ENCODE measurements at regions not wholly inside any gene's neighbourhood (a gene's known extent, or its start where the extent isn't known, plus 50 kb on each side); places are given as distances from the start of the nearest gene placed in this dataset.

DNA sequence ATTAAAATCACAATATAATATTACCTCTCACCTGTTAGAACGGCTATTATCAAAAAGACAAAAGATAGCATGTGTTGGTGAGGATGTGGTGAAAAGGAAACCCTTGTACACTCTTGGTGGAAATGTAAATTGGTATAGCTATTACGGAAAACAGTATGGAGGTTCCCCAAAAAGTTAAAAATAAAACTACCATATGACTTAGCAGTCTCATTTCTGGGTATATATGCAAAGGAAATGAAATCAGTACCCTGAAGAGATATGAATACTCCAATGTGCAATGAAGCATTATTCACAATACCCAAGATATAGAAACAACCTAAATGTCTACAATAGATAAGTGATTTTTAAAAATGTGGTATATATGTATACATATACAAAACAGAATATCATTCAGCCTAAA lies 199.9 kb downstream of the SNX18 start:
- Mint-ChIP-seq H3K27ac (peak overlapping the region; percentile 98), H3K27me3 (ENCODE audit: low read depth) (no peaks in the 10 kb centered on the region), H3K4me1 (ENCODE audit: low read depth) (peaks cover 36% of the 10 kb centered on the region), H3K4me3 (peak overlapping the region in 1 of 2 donors; percentile 50), H3K36me3 (ENCODE audit: insufficient read depth in 2 of 2) (peaks cover 4 to 6% of the 10 kb centered on the region in 2 donors), H3K9me3 (peaks cover 3 to 6% of the 10 kb centered on the region in 2 donors)
- DNase-seq (no peak), ATAC-seq (replicated peaks in 1 of 2) (peak; percentile 70 to 73)

DNA sequence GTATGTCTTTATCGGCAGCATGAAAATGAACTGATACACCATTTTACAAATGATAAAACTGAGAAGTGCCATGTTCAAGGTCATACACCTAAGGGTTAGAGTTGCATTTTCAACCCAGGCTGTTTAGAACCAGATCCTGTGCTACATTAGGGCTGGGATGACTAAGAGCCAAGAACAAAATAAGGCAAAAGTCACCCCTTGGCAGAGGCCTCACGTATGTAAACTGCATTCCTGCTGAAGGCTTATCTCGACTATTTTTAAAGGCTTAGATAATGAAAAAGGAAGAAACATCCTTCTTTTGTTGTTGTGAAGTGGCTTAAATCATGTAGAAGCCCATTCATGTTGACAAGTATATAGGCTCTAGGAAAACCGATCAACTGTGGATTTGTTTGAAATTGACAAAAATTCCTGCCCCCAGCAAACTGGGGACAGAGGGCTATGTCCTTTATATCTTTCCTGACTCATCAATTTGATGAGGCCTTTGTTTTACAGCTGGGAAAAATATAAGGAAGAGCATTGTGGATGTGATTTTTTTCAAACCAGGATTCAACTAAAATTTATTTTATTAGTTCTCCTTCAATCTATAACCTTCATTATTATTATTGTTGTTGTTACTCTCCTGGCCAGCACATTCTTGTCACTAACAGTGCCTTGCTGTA lies 196.5 kb downstream of the SNX18 start:
- peaks cover 19% of the 10 kb centered on the region for H3K4me1 Mint-ChIP-seq (ENCODE audit: low read depth)

DNA sequence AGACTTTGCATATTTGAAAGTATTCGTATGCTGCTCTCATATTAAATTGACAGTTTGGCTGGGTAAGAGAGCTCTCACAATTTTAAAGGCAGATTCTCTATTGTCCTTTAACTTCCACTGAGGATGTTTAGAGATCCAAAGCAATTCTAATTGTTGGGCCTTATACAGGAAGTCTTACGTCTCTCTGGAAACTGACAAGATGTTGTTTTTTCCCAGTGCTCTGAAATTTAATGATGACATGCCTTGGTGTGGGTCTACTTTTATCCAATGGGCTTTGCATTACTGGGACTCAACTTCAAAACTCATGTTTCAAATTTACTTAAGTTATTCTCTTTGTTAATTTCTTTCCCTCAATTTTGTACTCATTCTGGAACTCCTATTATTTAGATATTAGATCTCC lies 191.5 kb downstream of the SNX18 start:
- no peak overlapping the region for H3K27ac Mint-ChIP-seq
- peaks cover 7% of the 10 kb centered on the region for H3K4me1 Mint-ChIP-seq (ENCODE audit: low read depth)
- no peak for ATAC-seq (replicated peaks in 1 of 2)
- H3K27me3 Mint-ChIP-seq (ENCODE audit: low read depth), result no peaks in the 10 kb centered on the region
- H3K9me3 Mint-ChIP-seq, result peaks cover 0 to 2% of the 10 kb centered on the region in 2 donors
- peaks cover 0 to 2% of the 10 kb centered on the region in 2 donors for H3K36me3 Mint-ChIP-seq (ENCODE audit: insufficient read depth in 2 of 2)
- no peak overlapping the region for H3K4me3 Mint-ChIP-seq
- no peak for DNase-seq

More for the DNA sequence above, 196.5 kb downstream of the SNX18 start:
- no peak overlapping the region for H3K4me3 Mint-ChIP-seq
- peaks cover 4 to 6% of the 10 kb centered on the region in 2 donors for H3K36me3 Mint-ChIP-seq (ENCODE audit: insufficient read depth in 2 of 2)
- H3K9me3 Mint-ChIP-seq, result peaks cover 3 to 6% of the 10 kb centered on the region in 2 donors
- no peak overlapping the region for H3K27ac Mint-ChIP-seq
- no peak for ATAC-seq (replicated peaks in 1 of 2)
- H3K27me3 Mint-ChIP-seq (ENCODE audit: low read depth), result no peaks in the 10 kb centered on the region
- DNase-seq, result no peak

DNA sequence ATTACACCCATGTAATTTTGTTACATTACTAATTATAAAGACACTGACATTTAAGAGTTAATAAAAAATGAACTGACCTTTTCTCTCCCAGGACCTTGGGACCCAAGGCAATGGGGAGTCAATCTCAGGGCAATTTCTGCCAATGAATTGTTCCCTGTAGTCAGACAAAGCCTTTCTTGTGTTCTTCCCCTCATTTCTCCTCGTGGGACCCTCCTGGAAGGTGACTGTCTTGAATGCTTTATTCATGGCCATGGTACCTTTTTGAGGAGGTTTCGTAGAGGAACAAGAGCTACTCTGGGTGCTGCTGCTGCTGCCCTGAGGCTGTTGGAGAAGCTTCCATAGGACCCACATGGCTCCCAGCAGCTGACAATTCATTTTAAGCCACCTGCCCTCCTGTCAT lies 190.3 kb downstream of the SNX18 start:
- Mint-ChIP-seq H3K4me1 (ENCODE audit: low read depth) (peaks cover 7% of the 10 kb centered on the region), H3K4me3 (no peak overlapping the region), H3K36me3 (ENCODE audit: insufficient read depth in 2 of 2) (no peaks in the 10 kb centered on the region), H3K9me3 (no peaks in the 10 kb centered on the region), H3K27ac (no peak overlapping the region), H3K27me3 (ENCODE audit: low read depth) (no peaks in the 10 kb centered on the region)
- ATAC-seq (replicated peaks in 1 of 2) (no peak), DNase-seq (no peak)

DNA sequence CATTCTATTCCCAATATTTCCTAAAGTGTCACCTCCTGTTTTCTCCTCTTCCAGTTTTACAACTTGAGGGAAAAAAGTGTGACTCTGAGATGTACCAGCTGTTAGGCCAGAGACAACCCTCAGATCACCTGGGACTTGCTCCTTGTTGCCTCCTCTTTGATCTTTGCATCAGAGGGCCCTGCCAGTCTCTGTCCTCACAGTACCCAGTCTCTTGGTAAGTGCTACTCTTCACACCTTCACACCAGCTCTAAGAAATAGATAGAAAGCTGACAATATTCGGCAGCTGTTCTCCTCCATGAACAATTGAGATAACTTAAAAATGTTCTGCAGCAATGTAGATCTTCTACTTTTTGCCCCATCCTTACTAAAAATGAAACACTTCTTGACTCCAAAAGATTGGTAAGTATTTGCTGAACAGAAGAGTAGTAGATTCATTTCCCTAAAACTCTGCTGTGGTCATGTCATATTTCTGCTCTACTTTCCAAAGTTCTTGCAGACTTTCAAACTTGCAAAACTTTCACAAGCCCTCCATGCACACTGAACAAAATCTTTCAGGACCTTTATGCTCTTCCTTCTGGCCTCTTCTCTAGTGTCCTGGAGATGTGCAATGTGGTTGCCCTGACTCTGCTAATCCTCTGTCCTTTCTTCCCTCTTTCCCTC lies 188.6 kb downstream of the SNX18 start:
- Mint-ChIP-seq H3K4me3 (no peak overlapping the region), H3K4me1 (ENCODE audit: low read depth) (peaks cover 7% of the 10 kb centered on the region), H3K27ac (no peak overlapping the region), H3K36me3 (ENCODE audit: insufficient read depth in 2 of 2) (no peaks in the 10 kb centered on the region), H3K9me3 (no peaks in the 10 kb centered on the region), H3K27me3 (ENCODE audit: low read depth) (no peaks in the 10 kb centered on the region)
- no peak for DNase-seq
- ATAC-seq (replicated peaks in 1 of 2), result no peak

DNA sequence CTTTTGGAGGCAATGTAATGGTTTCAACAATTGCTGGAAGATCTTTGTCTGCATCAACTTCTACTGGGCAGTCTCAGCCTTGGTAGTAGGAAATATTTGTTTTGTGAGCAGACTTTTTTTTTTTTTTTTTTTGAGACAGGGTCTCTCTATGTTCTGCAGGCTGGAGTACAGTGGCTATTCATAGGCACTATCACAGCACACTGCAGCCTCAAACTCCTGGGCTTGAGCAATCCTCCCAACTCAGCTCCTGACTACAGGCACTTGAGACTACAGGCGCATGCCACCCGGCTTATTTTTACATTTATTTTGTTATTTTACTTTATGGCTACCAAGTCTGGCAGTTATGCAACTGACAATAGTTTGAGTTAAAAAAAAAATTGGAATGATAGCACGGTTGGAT lies 187.3 kb downstream of the SNX18 start:
- Mint-ChIP-seq H3K27me3 (ENCODE audit: low read depth) (no peaks in the 10 kb centered on the region), H3K9me3 (no peaks in the 10 kb centered on the region), H3K27ac (no peak overlapping the region), H3K4me1 (ENCODE audit: low read depth) (peaks cover 7% of the 10 kb centered on the region), H3K36me3 (ENCODE audit: insufficient read depth in 2 of 2) (no peaks in the 10 kb centered on the region), H3K4me3 (no peak overlapping the region)
- DNase-seq (no peak), ATAC-seq (replicated peaks in 1 of 2) (no peak)

DNA sequence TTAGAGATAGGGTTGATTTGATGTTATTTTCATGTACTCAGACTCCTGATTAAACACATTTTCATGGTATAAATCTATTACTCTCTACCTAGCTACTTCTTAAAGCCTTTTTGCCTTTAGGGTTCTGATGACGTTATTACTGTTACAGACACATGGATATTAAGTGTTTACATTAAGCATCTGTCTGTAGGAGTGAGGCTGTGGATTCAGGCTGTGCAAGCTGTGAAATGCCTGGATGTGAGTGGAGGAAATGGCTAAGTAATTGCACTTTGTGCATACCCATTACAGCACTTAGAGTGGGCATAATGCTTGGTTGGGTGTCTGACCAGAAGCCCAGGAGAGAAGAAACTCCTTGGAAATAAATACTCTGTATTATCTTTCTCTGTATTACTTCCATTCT lies 186.8 kb downstream of the SNX18 start:
- H3K4me1 Mint-ChIP-seq (ENCODE audit: low read depth), result peaks cover 7% of the 10 kb centered on the region
- no peaks in the 10 kb centered on the region for H3K27me3 Mint-ChIP-seq (ENCODE audit: low read depth)
- DNase-seq (no peak), ATAC-seq (replicated peaks in 1 of 2) (no peak)
- no peak overlapping the region for H3K27ac Mint-ChIP-seq
- no peak overlapping the region for H3K4me3 Mint-ChIP-seq
- H3K9me3 Mint-ChIP-seq, result no peaks in the 10 kb centered on the region
- no peaks in the 10 kb centered on the region for H3K36me3 Mint-ChIP-seq (ENCODE audit: insufficient read depth in 2 of 2)

DNA sequence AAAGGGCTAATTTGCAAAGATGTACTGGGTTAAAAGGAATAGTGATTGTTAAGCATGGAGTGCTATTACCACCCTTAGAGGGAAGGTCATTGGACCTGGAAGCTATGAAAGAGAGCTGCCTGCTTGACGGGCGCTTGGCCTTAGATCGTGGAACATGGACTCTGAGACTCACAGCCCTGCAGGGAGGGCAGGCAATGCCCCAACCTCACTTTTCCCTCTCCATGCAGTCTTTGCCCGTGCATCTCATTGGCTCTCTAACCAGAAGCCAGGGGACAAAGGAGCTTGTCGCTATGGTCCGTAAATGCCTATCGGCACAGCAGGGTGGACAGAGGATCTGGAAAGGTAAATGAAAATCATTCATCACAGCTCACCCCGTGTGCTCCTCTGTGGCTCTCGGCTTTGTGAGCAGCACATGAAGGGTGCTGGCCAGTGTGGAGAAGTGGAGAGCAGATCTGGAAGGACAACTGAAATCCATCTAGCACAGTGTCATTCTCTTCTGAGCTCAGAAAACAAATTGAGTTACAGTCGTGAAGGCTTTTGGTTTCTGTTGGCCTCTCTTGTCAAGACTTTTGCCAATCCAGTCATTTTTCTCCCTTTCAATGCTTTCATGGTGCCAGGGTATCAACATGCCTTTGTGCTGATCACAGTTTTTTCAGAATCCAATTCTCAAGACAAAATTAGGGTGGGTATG lies 186.2 kb downstream of the SNX18 start:
- Mint-ChIP-seq H3K9me3 (no peaks in the 10 kb centered on the region), H3K4me3 (no peak overlapping the region)

DNA sequence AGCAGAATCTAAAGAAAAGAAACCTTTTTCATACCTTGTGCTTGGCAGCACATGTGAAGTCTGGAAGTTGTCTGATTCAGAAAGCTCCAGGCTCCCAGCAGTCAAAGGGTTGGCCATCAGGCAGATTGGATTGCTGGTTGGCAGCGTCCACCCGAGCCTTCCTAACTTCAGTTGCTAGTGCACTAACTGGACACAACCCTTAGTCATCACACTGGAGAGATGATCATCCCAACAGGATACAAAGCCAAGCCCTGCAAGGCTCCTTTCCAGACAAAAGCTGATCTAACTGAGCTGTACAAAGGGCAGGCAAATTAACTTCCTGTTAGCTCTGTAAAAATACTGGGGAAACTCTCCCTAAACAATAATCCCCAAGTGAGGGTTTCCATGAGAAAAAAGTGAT lies 185.6 kb downstream of the SNX18 start:
- ATAC-seq (replicated peaks in 1 of 2), result no peak
- Mint-ChIP-seq H3K9me3 (no peaks in the 10 kb centered on the region), H3K4me1 (ENCODE audit: low read depth) (peaks cover 7% of the 10 kb centered on the region), H3K27me3 (ENCODE audit: low read depth) (no peaks in the 10 kb centered on the region), H3K27ac (no peak overlapping the region), H3K36me3 (ENCODE audit: insufficient read depth in 2 of 2) (no peaks in the 10 kb centered on the region), H3K4me3 (no peak overlapping the region)
- DNase-seq, result no peak

More for the DNA sequence above, 186.2 kb downstream of the SNX18 start:
- no peaks in the 10 kb centered on the region for H3K36me3 Mint-ChIP-seq (ENCODE audit: insufficient read depth in 2 of 2)
- ATAC-seq (replicated peaks in 1 of 2) (no peak), DNase-seq (no peak)
- peaks cover 7% of the 10 kb centered on the region for H3K4me1 Mint-ChIP-seq (ENCODE audit: low read depth)
- H3K27me3 Mint-ChIP-seq (ENCODE audit: low read depth), result no peaks in the 10 kb centered on the region
- no peak overlapping the region for H3K27ac Mint-ChIP-seq

DNA sequence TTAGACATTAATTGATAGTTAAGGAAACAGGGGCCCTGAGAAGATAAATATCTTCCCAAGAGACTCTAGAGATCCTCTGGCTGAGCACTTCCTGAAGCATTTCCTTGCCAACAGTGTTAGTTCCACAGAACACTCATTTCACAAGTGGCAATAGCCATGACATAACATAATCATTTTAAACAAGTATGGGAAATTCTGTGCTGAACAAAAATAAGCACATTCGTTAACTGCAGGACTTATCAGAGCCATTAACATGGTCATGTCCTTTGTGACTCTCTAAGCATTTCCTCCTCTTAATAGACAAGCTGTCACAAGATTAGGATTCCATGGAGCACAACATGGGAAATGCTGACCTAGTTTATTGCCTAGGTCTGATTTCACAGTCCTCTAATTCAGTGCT lies 184.9 kb downstream of the SNX18 start:
- Mint-ChIP-seq H3K27ac (no peak overlapping the region), H3K4me1 (ENCODE audit: low read depth) (peaks cover 7% of the 10 kb centered on the region), H3K27me3 (ENCODE audit: low read depth) (no peaks in the 10 kb centered on the region)

DNA sequence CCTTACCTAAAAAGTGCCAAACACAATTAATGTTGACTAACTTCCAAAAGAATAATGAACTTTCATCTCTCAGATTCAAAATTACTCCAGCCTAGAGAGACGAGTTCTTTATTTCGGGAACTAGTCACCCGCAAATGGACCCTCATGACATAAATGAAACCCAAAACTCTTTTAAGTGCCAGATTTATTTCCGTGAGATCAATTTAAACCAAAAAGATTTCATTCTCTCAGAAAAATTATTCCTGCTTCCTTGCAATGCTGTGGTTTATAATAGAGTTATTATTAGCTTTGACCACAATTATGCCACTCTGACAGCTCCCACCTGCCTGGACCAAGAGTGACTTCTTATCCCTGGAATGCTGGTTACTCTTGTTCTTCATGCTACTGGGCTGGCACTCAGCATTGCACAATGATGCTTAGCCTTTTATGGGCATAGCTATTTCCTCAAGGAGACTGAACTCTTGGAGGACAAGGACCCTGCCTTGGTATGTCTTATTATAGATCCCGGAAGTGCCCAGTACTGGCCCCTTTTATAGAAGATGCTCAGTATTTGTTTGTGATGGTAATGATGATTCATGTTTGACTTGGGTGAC lies 183.5 kb downstream of the SNX18 start:
- Mint-ChIP-seq H3K4me3 (no peak overlapping the region), H3K4me1 (ENCODE audit: low read depth) (peaks cover 1% of the 10 kb centered on the region), H3K9me3 (no peaks in the 10 kb centered on the region), H3K27me3 (ENCODE audit: low read depth) (no peaks in the 10 kb centered on the region), H3K27ac (no peak overlapping the region), H3K36me3 (ENCODE audit: insufficient read depth in 2 of 2) (no peaks in the 10 kb centered on the region)
- no peak for ATAC-seq (replicated peaks in 1 of 2)
- no peak for DNase-seq

More for the DNA sequence above, 184.9 kb downstream of the SNX18 start:
- no peak for ATAC-seq (replicated peaks in 1 of 2)
- Mint-ChIP-seq H3K4me3 (no peak overlapping the region), H3K36me3 (ENCODE audit: insufficient read depth in 2 of 2) (no peaks in the 10 kb centered on the region), H3K9me3 (no peaks in the 10 kb centered on the region)
- DNase-seq, result no peak

DNA sequence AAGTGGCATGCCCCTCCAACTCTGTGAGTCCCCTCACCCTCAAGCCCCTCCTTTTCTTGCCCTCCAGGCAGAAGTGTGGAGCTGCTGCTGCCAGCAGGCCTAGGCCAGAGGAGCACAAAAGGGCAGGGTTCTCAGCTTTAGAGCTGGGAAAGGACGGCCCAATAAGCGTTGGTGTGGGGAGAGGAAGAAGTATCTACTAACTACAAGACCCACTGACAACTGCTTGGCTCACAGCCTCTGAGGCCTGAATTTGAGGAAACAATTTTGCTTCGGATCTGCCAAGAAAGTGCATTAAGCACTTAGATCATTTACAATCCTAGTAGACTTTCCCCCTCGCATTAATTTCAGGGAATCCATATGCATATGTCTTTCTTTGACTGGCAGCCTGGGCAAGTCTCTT lies 179.4 kb downstream of the SNX18 start:
- Mint-ChIP-seq H3K27ac (no peak overlapping the region), H3K27me3 (ENCODE audit: low read depth) (no peaks in the 10 kb centered on the region), H3K36me3 (ENCODE audit: insufficient read depth in 2 of 2) (no peaks in the 10 kb centered on the region), H3K9me3 (no peaks in the 10 kb centered on the region), H3K4me3 (no peak overlapping the region), H3K4me1 (ENCODE audit: low read depth) (no peaks in the 10 kb centered on the region)
- no peak for DNase-seq
- no peak for ATAC-seq (replicated peaks in 1 of 2)

DNA sequence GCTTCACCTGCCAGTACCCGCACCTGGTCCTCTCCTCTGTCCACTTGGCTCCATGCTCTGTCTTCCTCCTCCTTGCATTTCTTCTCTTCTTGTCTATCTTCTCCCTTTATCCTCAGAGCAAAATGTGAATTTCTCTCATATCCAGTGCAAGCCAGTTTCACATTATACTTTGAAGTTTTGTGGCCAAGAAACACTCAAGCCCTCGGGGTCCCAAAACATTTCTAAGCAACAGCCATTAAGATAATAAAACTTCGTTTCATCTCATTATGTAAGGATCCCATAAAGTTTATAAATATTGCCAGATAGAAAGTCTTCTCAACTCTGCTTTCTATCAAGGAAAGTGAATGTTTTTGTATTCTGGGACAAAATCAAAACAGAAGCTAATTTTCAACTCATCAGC lies 178.8 kb downstream of the SNX18 start:
- Mint-ChIP-seq H3K27ac (no peak overlapping the region), H3K4me3 (no peak overlapping the region), H3K27me3 (ENCODE audit: low read depth) (no peaks in the 10 kb centered on the region), H3K9me3 (no peaks in the 10 kb centered on the region), H3K4me1 (ENCODE audit: low read depth) (no peaks in the 10 kb centered on the region), H3K36me3 (ENCODE audit: insufficient read depth in 2 of 2) (no peaks in the 10 kb centered on the region)
- DNase-seq, result no peak
- no peak for ATAC-seq (replicated peaks in 1 of 2)

Measured in activated T-cell treated with anti-CD3 and anti-CD28 coated beads, Interleukin-2, amount 50 U/mL, for 72 hours (primary cell).